ENCODE measurements at regions not wholly inside any gene's neighbourhood (a gene's known extent, or its start where the extent isn't known, plus 50 kb on each side); places are given as distances from the start of the nearest gene placed in this dataset.
"Not testable (repeated sequence)": the region's sequence is repeated elsewhere in the genome, so short reads cannot be mapped to it uniquely, and the experiment has no call there.

- no peak for DNase-seq (ENCODE audit: low read depth in 2 of 2)
These were observed 159.6 kb upstream of the PZP start for GRCh38 chr12:9367828-9368227.

DNA sequence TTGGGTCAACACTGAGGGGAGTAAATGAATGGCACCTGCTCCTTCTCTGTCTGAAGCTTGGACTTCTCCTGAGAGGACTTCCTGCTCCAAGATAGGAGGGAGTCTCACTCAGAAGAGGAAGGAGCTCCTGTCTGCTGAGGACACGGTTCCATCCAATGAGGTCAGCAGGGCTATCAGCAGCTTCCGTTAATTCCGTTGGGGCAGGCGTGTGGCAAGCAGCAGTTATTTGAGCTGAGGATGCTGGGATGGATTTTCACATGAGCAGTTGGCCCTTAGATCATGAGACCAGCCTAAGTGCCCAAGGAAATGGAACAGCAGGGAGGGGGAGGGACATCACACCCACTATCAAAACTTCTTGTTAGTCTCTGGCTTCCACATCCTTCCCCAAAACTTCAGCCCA, 159.0 kb upstream of the PZP start:
- DNase-seq (ENCODE audit: low read depth in 2 of 2), result no peak

- DNase-seq (ENCODE audit: low read depth in 2 of 2), result no peak
These were observed 157.1 kb upstream of the PZP start for GRCh38 chr12:9365296-9365695.

GRCh38 chr12:9364224-9365176, 156.3 kb upstream of the PZP start:
- no peak for DNase-seq (ENCODE audit: low read depth in 2 of 2)

DNA sequence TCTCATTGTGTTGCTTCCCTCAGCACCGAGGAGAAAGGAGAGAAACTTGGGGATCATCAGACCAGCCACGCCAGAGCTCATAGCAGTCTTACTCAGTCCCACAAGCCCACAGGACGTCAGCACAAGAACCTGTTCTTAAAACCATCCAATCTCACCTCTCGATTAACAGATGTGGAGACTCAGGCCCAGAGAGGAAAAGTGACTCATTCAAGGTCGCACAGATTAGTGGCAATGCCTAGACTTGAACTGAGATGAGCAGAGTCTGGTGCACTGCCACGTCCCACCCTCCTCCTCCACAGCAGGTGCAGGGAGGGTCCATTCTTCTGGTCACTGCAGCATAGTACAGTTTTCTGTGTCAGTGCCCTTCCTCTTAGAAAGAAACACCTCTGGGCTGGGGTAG, 154.9 kb upstream of the PZP start:
- DNase-seq (ENCODE audit: low read depth in 2 of 2), result no peak

- no peak for DNase-seq (ENCODE audit: low read depth in 2 of 2)
These were observed 153.7 kb upstream of the PZP start for GRCh38 chr12:9361879-9362326.

DNA sequence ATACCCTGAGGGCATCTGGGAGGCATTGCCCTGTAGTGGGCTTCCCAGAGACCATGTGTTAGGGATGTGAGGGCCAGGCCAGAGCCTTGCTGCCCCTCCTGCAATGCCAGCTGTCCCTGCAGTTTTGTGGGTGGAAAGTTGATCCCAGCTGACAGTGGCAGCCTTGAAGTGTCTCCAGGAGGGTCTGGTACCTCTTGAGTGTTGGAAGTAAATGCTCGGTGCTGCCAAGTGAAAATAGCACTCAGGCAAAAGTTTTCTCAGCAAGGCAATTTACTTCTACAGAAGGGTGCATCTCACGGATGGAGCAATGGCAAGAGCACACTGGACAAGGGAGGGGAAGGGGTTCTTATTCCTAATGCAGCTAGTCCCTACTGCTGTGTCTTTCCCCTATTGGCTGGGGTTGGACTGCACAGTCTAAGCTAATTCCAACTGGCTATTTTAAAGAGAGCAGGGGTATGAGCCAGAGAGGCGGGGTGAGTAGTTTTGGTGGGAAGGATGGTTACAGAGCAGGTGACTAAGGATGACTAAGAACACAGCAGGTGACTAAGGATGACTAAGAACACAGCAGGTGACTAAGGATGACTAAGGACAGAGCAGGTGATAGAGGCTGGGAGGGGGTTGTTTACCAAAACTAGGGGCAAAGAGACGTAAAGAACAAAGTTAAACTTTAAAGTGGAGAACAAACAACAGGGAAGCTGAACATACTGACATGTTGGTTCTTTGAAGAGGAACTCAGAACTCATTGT, 146.0 kb upstream of the PZP start:
- DNase-seq (ENCODE audit: low read depth in 2 of 2), result not testable (repeated sequence)

GRCh38 chr12:9351136-9351535, 142.9 kb upstream of the PZP start:
- DNase-seq (ENCODE audit: low read depth in 2 of 2), result no peak

DNA sequence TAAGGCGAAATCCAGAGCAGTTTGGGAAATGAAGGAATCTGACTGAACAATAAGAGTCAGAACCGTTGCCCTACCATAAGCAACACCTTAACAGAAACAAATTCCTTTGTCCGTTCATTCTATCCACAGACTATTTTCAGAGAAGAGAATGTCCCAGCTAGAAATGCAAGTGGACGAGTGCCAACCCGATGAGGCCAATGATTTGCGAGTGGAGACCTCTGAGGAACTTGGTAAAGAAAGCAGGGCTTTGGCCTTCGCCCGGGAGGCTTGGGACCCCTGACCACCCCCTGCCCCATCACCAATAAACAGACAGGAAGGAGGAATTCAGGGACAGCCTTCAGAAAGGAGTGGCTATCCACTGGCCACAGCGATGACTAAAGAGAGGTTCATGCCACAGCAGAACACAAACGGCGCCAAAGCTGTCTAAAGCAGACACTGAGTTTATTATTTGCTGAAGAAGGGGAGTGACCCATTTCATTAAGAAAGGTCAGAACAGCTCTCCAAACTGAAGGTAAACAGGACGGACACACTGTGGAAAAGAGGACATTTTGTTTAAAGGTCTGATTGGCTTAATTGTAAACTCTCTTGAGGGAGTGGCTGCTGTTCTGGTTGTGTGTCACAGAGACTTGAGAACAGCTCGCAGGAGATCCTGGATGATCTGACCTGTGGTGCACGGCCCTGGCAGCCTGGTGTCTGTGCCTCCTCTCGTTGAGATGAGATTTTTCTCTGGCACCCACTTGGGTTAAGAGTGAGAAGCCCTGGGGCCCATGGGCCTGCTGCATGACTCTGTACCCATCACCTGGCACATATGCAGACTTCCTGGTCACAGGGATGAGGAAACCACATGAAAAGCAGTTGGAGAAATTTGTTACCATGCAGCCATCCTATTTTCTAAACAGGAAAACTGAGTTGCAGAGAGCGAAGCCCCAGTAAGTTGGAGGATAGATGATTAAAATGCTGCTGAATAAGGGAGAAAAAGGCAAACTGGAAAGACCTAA, 142.0 kb upstream of the PZP start:
- no peak for DNase-seq (ENCODE audit: low read depth in 2 of 2)

DNA sequence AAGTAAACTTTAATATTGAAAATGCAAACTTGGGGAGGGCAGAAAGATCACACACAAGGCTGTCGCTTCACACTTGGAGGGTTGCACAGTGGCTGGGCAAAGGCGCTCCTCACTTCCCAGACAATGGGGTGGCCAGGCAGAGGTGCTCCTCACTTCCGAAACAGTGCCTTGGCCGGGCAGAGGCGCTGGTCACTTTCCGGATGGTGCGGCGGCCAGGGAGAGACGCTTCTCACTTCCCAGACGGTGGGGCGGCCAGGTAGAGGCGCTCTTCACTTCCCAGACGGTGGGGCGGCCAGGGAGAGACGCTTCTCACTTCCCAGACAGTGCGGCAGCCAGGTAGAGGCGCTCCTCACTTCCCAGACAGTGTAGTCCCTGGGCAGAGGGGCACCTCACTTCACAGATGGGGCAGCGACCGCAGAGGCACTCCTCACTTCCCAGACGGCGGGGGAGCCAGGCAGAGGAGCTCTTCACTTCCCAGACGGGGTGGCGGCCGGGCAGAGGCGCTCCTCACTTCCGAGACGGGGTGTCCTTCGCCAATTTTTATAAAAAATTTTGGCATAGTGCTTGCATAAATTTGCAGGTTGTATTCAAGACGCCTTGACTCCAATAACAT, 140.8 kb upstream of the PZP start:
- DNase-seq (ENCODE audit: low read depth in 2 of 2), result no peak

GRCh38 chr12:9347328-9348127, 139.3 kb upstream of the PZP start:
- DNase-seq (ENCODE audit: low read depth in 2 of 2), result no peak

GRCh38 chr12:9346866-9347327, 138.7 kb upstream of the PZP start:
- no peak for DNase-seq (ENCODE audit: low read depth in 2 of 2)

- DNase-seq (ENCODE audit: low read depth in 2 of 2), result no peak
These were observed 137.0 kb upstream of the PZP start for GRCh38 chr12:9345171-9345570.

- DNase-seq (ENCODE audit: low read depth in 2 of 2), result no peak
These were observed 136.3 kb upstream of the PZP start for GRCh38 chr12:9344541-9344940.

GRCh38 chr12:9343731-9344130, 135.5 kb upstream of the PZP start:
- no peak for DNase-seq (ENCODE audit: low read depth in 2 of 2)

- DNase-seq (ENCODE audit: low read depth in 2 of 2), result no peak
These were observed 134.6 kb upstream of the PZP start for GRCh38 chr12:9342614-9343353.

DNA sequence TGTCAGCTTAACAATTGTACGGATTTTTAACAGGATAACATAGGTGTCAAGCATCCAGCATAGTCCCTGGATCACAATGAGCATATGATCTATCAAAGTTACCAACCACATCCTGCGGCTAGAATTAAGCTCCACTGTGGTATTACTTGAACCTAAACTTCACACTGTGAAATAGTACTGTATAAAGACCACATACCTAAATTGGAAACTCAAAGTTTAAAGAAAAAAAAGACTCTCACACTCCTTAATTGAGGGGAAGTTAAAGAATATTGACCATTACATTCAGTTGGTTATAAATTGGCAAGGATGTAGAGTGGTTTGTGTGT, 133.0 kb upstream of the PZP start:
- DNase-seq (ENCODE audit: low read depth in 2 of 2), result no peak

GRCh38 chr12:9340422-9341259, 132.4 kb upstream of the PZP start:
- no peak for DNase-seq (ENCODE audit: low read depth in 2 of 2)

DNA sequence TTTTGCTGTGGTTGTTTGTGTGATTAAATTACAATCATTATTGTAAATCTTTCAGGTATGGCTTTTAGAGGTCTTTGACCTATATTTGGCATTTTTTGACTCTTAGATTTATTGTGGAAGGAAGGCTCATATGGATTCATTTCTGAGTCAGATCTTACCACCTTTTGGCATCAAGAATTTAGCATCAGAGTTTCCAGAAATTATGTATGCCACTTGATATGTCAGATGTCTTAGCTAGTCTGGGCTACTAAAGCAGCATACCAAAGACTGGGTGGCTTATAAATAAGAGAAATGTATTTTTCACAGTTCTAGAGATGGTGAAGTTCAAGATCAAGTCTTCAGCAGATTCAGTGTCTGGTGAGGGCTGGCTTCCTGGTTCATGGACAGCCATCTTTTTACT, 129.5 kb upstream of the PZP start:
- DNase-seq (ENCODE audit: low read depth in 2 of 2), result no peak
